Common myeloid progenitor, CD34-positive (primary cell): ENCODE measurements at regions not wholly inside any gene's neighbourhood (a gene's known extent, or its start where the extent isn't known, plus 50 kb on each side); places are given as distances from the start of the nearest gene placed in this dataset.
"Not testable (repeated sequence)": the region's sequence is repeated elsewhere in the genome, so short reads cannot be mapped to it uniquely, and the experiment has no call there.

ENCODE experiments used
- CTCF ChIA-PET: fragments of 350-600 bp; sonication (Branson Sonifier 250); formaldehyde crosslinking; loops from one replicate; lab custom pipeline; 2021; ENCODE audit warnings: antibody characterized with exemption; lab: Charles Lee
- POLR2A ChIA-PET: fragments of 350-600 bp; sonication (Branson Sonifier 250); formaldehyde crosslinking; loops from one replicate; lab custom pipeline; 2021; ENCODE audit warnings: antibody characterized with exemption; lab: Charles Lee
- DNase-seq, 3 donors: peaks; one replicate each; pipeline versions ENCODE4 v3.0.0 to v3.0.0-alpha.2; 2013
- H3K27ac ChIP-seq, 2 experiments: 1 replicate in 1 of 2; 2 replicates in 1 of 2; pipeline ENCODE4 v1.7.0; 2013; ENCODE audit warnings: inconsistent platforms in 2 of 2, low read length in 2 of 2, mild to moderate bottlenecking in 2 of 2, low read depth in 1 of 2, moderate library complexity in 1 of 2; ENCODE audit not compliant: severe bottlenecking in 2 of 2, insufficient read depth in 1 of 2, poor library complexity in 1 of 2
- H3K27me3 ChIP-seq, 5 experiments: replicated peaks in 2 of 5; 1 replicate in 3 of 5; 2 replicates in 2 of 5; pipeline versions ENCODE4 v1.6.1 to v1.7.0; 2013; ENCODE audit warnings: low read length in 4 of 5, mild to moderate bottlenecking in 2 of 5, moderate library complexity in 2 of 5, inconsistent platforms in 1 of 5; ENCODE audit not compliant: insufficient read depth in 5 of 5, control insufficient read depth in 4 of 5
- H3K36me3 ChIP-seq, 4 experiments: 1 replicate in 2 of 4; 2 replicates in 2 of 4; pipeline versions ENCODE4 v1.6.1 to v1.7.0; 2013; ENCODE audit warnings: low read length in 3 of 4, control low read depth in 1 of 4, mild to moderate bottlenecking in 1 of 4; ENCODE audit not compliant: control insufficient read depth in 4 of 4, insufficient read depth in 4 of 4
- H3K4me1 ChIP-seq, 4 experiments: 1 replicate in 3 of 4; 2 replicates in 1 of 4; pipeline versions ENCODE4 v1.6.1 to v1.7.1; 2013; ENCODE audit warnings: low read length in 3 of 4, mild to moderate bottlenecking in 3 of 4, control low read depth in 1 of 4, inconsistent platforms in 1 of 4, moderate library complexity in 1 of 4; ENCODE audit not compliant: control insufficient read depth in 4 of 4, insufficient read depth in 4 of 4; ENCODE audit errors: control extremely low read depth in 1 of 4
- H3K4me3 ChIP-seq, 7 experiments: 1 replicate in 4 of 7; 2 replicates in 3 of 7; pipeline versions ENCODE4 v1.5.1 to v1.7.0; 2013; ENCODE audit warnings: mild to moderate bottlenecking in 7 of 7, low read length in 6 of 7, moderate library complexity in 6 of 7, inconsistent platforms in 2 of 7, low read depth in 2 of 7, control low read depth in 1 of 7; ENCODE audit not compliant: insufficient read depth in 4 of 7, control insufficient read depth in 1 of 7; ENCODE audit errors: extremely low read depth in 1 of 7
- H3K9me3 ChIP-seq, 5 experiments: 1 replicate in 4 of 5; 2 replicates in 1 of 5; pipeline versions ENCODE4 v1.6.1 to v1.7.1; 2013; ENCODE audit warnings: low read length in 4 of 5, mild to moderate bottlenecking in 2 of 5, inconsistent platforms in 1 of 5, low read depth in 1 of 5, moderate library complexity in 1 of 5; ENCODE audit not compliant: control insufficient read depth in 4 of 5, insufficient read depth in 2 of 5; ENCODE audit errors: control extremely low read depth in 1 of 5
- WGBS: methylation state at CpG from one replicate; pipeline ENCODE4 v1.1.5; 2013; ENCODE audit not compliant: insufficient coverage; 5-methylcytosine and 5-hydroxymethylcytosine counted together

- H3K9me3 ChIP-seq: peaks cover 0 to 34% (median 28%) of the 10 kb centered on the region in 5 experiments
- H3K4me3 ChIP-seq, H3K36me3 ChIP-seq, DNase-seq, H3K4me1 ChIP-seq, H3K27ac ChIP-seq, POLR2A ChIA-PET, CTCF ChIA-PET, H3K27me3 ChIP-seq: not testable (repeated sequence)
- no CpG with 5 or more reads among the region's 3 CpGs for WGBS
Measured at GRCh38 chr17:43345515-43345914, 53.3 kb upstream of the ARL4D start.

- no peak overlapping the region for H3K4me3 ChIP-seq
- ChIA-PET CTCF (no interaction called here), POLR2A (no interaction called here)
- whole genome bisulfite sequencing: 98% methylated on average over 6 of the region's 6 CpGs
- H3K36me3 ChIP-seq: no peaks in the 10 kb centered on the region
- H3K9me3 ChIP-seq: peaks cover 0 to 30% (median 26%) of the 10 kb centered on the region in 5 experiments
- DNase-seq: no peak
- H3K27ac ChIP-seq: no peak overlapping the region
- no peaks in the 10 kb centered on the region for H3K4me1 ChIP-seq
- no peaks in the 10 kb centered on the region for H3K27me3 ChIP-seq
Measured at GRCh38 chr17:43344685-43345084, 54.1 kb upstream of the ARL4D start.

DNA sequence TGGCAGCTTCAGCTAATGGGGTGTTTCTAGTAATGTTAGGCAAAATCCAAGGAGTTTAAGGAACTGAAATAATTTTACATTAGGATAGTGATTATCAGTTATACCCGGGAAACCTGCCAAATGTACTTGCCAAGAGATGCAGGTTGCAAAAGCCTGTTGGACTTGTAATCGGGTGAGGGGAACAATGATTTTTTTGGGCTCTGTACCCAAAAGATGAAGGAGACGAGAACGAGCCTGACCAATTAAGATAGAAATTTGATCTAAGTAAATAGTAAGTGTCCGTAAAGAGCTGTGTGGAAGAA lies 56.3 kb upstream of the ARL4D start:
- Histone ChIP-seq H3K9me3 (peaks cover 0 to 9% (median 6%) of the 10 kb centered on the region in 5 experiments), H3K27me3 (no peaks in the 10 kb centered on the region), H3K4me1 (peaks cover 0 to 3% (median 0%) of the 10 kb centered on the region in 4 experiments), H3K36me3 (no peaks in the 10 kb centered on the region), H3K27ac (no peak overlapping the region), H3K4me3 (no peak overlapping the region)
- POLR2A ChIA-PET: interaction anchor here (1.3 kb wide), 1 partner anchor 19 kb away, joined by 6 read pairs; no protein-coding TSS in a partner anchor
- no peak for DNase-seq
- 90% methylated on average over 5 of the region's 5 CpGs for WGBS
- CTCF ChIA-PET: interaction anchor here (1.2 to 1.5 kb wide), 4 partner anchors 8 to 26 kb away, joined by 3 to 6 read pairs (median 5); no protein-coding TSS in a partner anchor

- Histone ChIP-seq H3K27me3 (no peaks in the 10 kb centered on the region), H3K27ac (no peak overlapping the region), H3K4me1 (peaks cover 0 to 3% (median 0%) of the 10 kb centered on the region in 4 experiments), H3K36me3 (no peaks in the 10 kb centered on the region), H3K4me3 (no peak overlapping the region), H3K9me3 (peaks cover 0 to 3% (median under 1%) of the 10 kb centered on the region in 5 experiments)
- DNase-seq: no peak
- CTCF ChIA-PET: interaction anchor here (0.8 to 1.5 kb wide), 4 partner anchors 15 to 26 kb away, joined by 3 to 6 read pairs (median 5); no protein-coding TSS in a partner anchor
- WGBS: 73% methylated on average over 6 of the region's 7 CpGs
- POLR2A ChIA-PET: interaction anchor here (1.3 kb wide), 1 partner anchor 19 kb away, joined by 6 read pairs; no protein-coding TSS in a partner anchor
Measured at GRCh38 chr17:43341715-43342588, 56.8 kb upstream of the ARL4D start.

DNA sequence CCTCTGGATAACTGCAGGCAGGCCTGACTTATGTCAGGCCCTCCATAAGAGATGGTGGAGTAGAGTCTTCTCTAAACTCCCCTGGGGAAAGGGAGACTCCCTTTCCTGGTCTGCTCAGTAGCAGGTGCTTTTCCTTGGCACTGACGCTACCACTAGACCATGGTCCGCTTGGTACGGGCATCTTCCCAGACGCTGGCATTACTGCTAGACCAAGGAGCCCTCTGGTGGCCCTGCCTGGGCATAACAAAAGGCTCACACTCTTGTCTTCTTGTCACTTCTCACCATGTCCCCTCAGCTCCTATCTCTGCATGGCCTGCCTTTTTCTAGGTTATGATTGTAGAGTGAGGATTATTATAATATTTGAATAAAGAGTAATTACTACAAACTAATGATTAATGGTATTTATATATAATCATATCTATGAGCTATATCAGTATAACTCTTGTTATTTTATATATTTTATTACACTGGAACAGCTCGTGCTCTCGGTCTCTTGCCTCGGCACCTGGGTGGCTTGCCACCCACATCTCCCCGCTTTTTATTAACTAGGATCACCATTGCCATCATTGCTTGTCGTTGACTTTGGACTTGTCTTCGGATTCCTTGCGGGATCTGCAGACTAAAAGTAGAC lies 59.8 kb upstream of the ARL4D start:
- Histone ChIP-seq H3K36me3 (no peaks in the 10 kb centered on the region), H3K27me3 (no peaks in the 10 kb centered on the region), H3K9me3 (no peaks in the 10 kb centered on the region), H3K4me3 (no peak overlapping the region), H3K27ac (no peak overlapping the region), H3K4me1 (peaks cover 0 to 11% (median 6%) of the 10 kb centered on the region in 4 experiments)
- CTCF ChIA-PET: interaction anchor here (0.5 to 2.8 kb wide), 10 partner anchors 9 to 315 kb away, joined by 3 to 13 read pairs (median 4); partner anchors contain the start of gene DHX8
- WGBS: 22% methylated on average over 5 of the region's 11 CpGs
- DNase-seq: peak; percentile 61 to 68 (median 65)
- POLR2A ChIA-PET: interaction anchor here (0.7 kb wide), 1 partner anchor 29 kb away, joined by 3 read pairs; no protein-coding TSS in a partner anchor

- H3K4me1 ChIP-seq: peaks cover 0 to 14% (median 9%) of the 10 kb centered on the region in 4 experiments
- ChIA-PET CTCF (interaction anchor here (1.0 to 1.5 kb wide), 3 partner anchors 12 to 21 kb away, joined by 3 to 6 read pairs (median 3); no protein-coding TSS in a partner anchor), POLR2A (no interaction called here)
- DNase-seq: no peak
- no peaks in the 10 kb centered on the region for H3K9me3 ChIP-seq
- H3K27me3 ChIP-seq: no peaks in the 10 kb centered on the region
- WGBS: 94% methylated on average over 10 of the region's 10 CpGs
- no peak overlapping the region for H3K4me3 ChIP-seq
- no peaks in the 10 kb centered on the region for H3K36me3 ChIP-seq
- H3K27ac ChIP-seq: no peak overlapping the region
Measured at GRCh38 chr17:43337684-43338428, 60.9 kb upstream of the ARL4D start.
